AG10803 (cell line): ENCODE measurements at regions not wholly inside any gene's neighbourhood (a gene's known extent, or its start where the extent isn't known, plus 50 kb on each side); places are given as distances from the start of the nearest gene placed in this dataset.

Experiments
- DNase-seq: peaks from one replicate; pipeline ENCODE4 v3.0.0; 2010; ENCODE audit warnings: low read depth
- H3K4me3 ChIP-seq: 2 replicates; pipeline ENCODE4 v1.5.1; 2011; ENCODE audit warnings: mild to moderate bottlenecking, low read length, control low read depth
- TF ChIP-seq, protein P1 (sequence below): conservative IDR thresholded peaks from 2 replicates; pipeline ENCODE4 v1.5.1; 2011; ENCODE audit warnings: mild to moderate bottlenecking, low read length, control low read depth, inconsistent platforms

DNA sequence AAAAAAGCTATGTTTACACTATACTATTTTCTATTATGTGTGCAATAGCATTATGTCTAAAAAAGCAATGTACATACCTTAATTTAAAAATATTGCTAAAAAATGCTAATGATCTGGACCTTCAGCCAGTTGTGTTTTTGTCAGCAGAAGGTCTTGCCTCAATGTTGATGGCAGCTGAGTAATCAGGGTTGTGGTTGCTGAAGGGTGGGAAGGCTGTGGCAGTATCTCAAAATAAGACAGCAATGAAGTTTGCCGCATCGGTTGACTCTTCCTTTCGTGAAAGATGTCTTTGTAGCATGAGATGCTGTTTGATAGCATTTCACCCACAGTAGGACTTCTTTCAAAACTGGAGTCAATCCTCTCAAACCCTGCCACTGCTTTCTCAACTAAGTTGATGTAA lies 134.7 kb upstream of the CDYL start:
- H3K4me3 ChIP-seq = no peak overlapping the region
- DNase-seq = no peak

DNA sequence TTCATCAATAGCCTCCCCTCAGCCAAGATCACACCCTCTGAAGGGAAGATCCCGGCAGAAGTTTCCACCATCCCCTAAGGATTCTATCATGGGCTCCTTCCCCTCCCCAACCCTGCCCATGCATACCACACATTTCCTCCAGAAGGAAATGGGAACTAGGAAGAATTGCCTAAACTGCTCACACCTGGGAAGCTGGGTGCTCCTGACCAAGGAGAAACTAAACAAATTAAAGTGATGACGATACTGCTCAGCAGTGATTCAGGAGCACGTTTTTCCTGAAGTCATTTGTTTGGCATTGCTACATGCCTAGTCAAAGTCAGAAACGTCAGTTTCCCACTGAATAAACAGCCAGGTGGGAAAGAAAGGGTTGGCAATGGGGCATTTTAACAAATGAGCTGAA lies 136.1 kb upstream of the CDYL start:
- H3K4me3 ChIP-seq = no peak overlapping the region
- TF ChIP-seq, protein P1, sequence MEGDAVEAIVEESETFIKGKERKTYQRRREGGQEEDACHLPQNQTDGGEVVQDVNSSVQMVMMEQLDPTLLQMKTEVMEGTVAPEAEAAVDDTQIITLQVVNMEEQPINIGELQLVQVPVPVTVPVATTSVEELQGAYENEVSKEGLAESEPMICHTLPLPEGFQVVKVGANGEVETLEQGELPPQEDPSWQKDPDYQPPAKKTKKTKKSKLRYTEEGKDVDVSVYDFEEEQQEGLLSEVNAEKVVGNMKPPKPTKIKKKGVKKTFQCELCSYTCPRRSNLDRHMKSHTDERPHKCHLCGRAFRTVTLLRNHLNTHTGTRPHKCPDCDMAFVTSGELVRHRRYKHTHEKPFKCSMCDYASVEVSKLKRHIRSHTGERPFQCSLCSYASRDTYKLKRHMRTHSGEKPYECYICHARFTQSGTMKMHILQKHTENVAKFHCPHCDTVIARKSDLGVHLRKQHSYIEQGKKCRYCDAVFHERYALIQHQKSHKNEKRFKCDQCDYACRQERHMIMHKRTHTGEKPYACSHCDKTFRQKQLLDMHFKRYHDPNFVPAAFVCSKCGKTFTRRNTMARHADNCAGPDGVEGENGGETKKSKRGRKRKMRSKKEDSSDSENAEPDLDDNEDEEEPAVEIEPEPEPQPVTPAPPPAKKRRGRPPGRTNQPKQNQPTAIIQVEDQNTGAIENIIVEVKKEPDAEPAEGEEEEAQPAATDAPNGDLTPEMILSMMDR = no peak
- no peak for DNase-seq

More for the DNA sequence above, 134.7 kb upstream of the CDYL start:
- TF ChIP-seq, protein P1 = no peak

DNA sequence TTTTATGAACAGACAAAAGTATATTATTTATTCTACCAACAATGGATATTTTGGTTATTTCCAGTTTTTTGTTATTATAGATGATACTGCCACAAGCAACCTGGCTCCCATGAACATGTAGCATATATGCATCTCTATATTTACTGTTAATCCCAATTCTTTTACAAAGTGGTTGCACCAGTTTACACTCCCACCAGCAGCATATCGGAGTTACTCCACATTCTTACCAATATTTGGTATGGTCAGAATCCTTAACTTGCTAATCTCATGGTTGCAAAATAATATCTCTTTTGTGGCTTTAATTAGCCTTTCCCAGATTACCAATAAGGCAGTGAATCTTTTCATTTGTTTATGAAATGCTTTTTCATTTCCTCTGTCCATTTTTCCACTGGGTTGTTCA lies 137.6 kb upstream of the CDYL start:
- TF ChIP-seq, protein P1 = no peak
- DNase-seq = no peak
- H3K4me3 ChIP-seq = no peak overlapping the region

DNA sequence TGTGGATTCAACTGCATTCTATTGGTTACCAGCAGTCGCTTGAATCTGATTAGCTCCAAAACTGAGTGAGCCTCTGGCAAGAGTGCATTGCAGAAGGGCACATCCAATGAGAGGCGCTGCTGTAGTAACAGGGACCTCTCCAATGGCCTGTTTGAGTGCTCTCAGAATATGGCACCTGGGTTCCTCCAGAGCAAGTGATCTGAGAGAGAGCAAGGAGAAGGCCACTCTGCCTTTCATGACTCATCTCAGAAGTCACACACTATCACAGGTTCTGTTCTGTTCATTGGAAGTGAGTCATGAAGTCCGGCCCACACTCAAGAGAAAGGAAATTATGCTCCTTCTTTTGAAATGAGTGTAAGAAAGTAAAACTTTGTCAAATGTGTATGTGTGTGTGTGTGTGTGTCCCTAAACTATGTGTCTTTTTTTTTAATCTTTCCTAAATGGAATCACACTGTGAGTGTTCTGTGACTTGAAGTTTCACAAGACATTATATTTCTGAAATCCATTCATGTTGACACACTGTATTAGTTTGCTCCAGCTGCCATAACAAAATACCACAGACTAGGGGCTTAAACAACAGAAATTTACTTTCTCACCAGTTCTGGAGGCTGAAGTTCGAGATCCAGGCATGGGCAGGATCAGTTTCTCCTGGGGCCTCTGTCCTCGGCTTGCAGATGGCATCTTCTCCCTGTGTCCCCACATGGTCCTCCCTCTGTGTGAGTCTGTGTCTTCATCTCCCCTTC lies 138.3 kb upstream of the CDYL start:
- TF ChIP-seq, protein P1 = no peak
- H3K4me3 ChIP-seq = no peak overlapping the region
- DNase-seq = peak; percentile 55

DNA sequence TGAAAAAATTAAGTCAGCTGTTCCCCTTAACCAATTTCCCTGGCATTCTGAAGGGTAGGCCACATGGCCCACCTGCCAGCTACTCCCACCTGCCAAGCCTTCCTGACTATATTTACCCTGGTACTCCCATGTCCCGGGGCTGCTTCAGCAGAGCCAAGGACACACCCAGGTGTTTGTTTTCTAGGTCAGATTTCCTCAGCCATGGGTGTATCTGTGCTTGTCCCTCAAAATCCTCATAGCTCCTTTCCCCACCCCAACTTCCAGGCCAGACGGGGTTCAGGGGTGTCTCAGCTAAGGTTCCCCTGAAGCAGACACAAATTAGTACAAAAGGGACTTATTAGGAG lies 139.4 kb upstream of the CDYL start:
- TF ChIP-seq, protein P1 = no peak
- DNase-seq = no peak
- no peak overlapping the region for H3K4me3 ChIP-seq

GRCh38 chr6:4636191-4636880 lies 139.9 kb upstream of the CDYL start:
- TF ChIP-seq, protein P1 = no peak
- no peak overlapping the region for H3K4me3 ChIP-seq
- DNase-seq = no peak

GRCh38 chr6:4635666-4636065 lies 140.5 kb upstream of the CDYL start:
- no peak overlapping the region for H3K4me3 ChIP-seq
- TF ChIP-seq, protein P1 = no peak
- DNase-seq = peak; percentile 26
